Endothelial cell (in vitro differentiated cells): ENCODE measurements at regions not wholly inside any gene's neighbourhood (a gene's known extent, or its start where the extent isn't known, plus 50 kb on each side); places are given as distances from the start of the nearest gene placed in this dataset.

ENCODE experiments used
- DNase-seq: peaks from one replicate; pipeline ENCODE4 v3.0.0; 2021; ENCODE audit warnings: low spot score
- H3K27ac Mint-ChIP-seq: one replicate; pipeline ENCODE4 v1.8.0; 2021; ENCODE audit warnings: mixed read lengths, inconsistent platforms; ENCODE audit not compliant: unreplicated experiment
- H3K27me3 Mint-ChIP-seq: one replicate; pipeline ENCODE4 v1.8.0; 2021; ENCODE audit warnings: mild to moderate bottlenecking, moderate library complexity, mixed read lengths, inconsistent platforms; ENCODE audit not compliant: unreplicated experiment
- H3K36me3 Mint-ChIP-seq: one replicate; pipeline ENCODE4 v1.8.0; 2021; ENCODE audit warnings: mild to moderate bottlenecking, low read depth, mixed read lengths, inconsistent platforms; ENCODE audit not compliant: unreplicated experiment
- H3K4me1 Mint-ChIP-seq: one replicate; pipeline ENCODE4 v1.8.0; 2021; ENCODE audit warnings: mild to moderate bottlenecking, mixed read lengths, inconsistent platforms; ENCODE audit not compliant: unreplicated experiment
- H3K4me3 Mint-ChIP-seq: one replicate; pipeline ENCODE4 v1.8.0; 2021; ENCODE audit warnings: mild to moderate bottlenecking, mixed read lengths, inconsistent platforms; ENCODE audit not compliant: unreplicated experiment
- H3K9me3 Mint-ChIP-seq: one replicate; pipeline ENCODE4 v1.8.0; 2021; ENCODE audit warnings: mixed read lengths, inconsistent platforms; ENCODE audit not compliant: unreplicated experiment
- TF ChIP-seq, protein P1 (sequence below): fragments of 200-600 bp; sonication (generic); IDR thresholded peaks from one replicate; pipeline ENCODE4 v1.5.0; 2021; ENCODE audit warnings: antibody characterized with exemption; ENCODE audit not compliant: unreplicated experiment

DNA sequence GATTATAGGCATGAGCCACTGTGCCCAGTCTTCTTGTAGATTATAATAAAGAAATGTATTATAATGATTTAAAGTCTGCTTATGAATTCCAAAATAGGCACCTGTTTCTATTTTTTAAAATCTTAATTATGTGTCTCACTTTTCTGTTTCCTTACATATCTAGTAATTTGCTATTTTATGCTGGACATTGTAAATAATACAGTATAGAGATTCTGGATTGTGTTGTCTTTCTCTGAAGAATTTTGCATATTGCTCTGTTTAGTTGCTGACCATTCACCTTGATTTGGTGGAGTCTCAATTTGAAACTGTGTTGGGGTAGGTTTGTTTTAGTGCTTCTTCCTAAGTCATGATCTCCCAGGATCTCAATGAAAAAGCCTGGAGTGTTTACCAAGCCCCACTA lies 102.8 kb downstream of the C9orf50 start:
- TF ChIP-seq, protein P1, sequence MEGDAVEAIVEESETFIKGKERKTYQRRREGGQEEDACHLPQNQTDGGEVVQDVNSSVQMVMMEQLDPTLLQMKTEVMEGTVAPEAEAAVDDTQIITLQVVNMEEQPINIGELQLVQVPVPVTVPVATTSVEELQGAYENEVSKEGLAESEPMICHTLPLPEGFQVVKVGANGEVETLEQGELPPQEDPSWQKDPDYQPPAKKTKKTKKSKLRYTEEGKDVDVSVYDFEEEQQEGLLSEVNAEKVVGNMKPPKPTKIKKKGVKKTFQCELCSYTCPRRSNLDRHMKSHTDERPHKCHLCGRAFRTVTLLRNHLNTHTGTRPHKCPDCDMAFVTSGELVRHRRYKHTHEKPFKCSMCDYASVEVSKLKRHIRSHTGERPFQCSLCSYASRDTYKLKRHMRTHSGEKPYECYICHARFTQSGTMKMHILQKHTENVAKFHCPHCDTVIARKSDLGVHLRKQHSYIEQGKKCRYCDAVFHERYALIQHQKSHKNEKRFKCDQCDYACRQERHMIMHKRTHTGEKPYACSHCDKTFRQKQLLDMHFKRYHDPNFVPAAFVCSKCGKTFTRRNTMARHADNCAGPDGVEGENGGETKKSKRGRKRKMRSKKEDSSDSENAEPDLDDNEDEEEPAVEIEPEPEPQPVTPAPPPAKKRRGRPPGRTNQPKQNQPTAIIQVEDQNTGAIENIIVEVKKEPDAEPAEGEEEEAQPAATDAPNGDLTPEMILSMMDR = no peak
- peaks cover 6% of the 10 kb centered on the region for H3K4me1 Mint-ChIP-seq
- H3K36me3 Mint-ChIP-seq = peaks cover 13% of the 10 kb centered on the region
- DNase-seq = no peak
- H3K9me3 Mint-ChIP-seq = peaks cover 11% of the 10 kb centered on the region
- no peak overlapping the region for H3K4me3 Mint-ChIP-seq
- no peaks in the 10 kb centered on the region for H3K27me3 Mint-ChIP-seq
- H3K27ac Mint-ChIP-seq = no peak overlapping the region

DNA sequence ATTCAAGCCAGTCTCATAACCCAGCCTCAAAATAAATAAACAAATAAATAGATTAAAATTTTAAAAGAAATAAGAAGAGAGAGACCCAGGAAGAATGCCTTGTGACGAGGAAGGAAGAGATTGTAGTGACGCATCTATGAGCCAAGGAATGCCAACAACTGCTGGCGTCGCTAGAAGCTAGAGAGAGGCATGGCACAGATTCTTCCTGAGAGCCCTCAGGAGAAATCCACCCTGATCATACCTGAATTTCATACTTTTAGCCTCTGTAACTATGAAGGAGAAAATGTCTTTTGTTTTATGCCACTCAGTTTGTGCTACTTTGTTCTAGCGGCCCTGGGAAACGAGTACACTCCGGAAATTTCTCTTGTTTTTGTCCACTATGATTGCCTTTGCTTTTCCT lies 103.9 kb downstream of the C9orf50 start:
- Mint-ChIP-seq H3K9me3 (peaks cover 11% of the 10 kb centered on the region), H3K36me3 (peaks cover 20% of the 10 kb centered on the region), H3K4me1 (no peaks in the 10 kb centered on the region), H3K27ac (no peak overlapping the region), H3K27me3 (no peaks in the 10 kb centered on the region), H3K4me3 (no peak overlapping the region)
- TF ChIP-seq, protein P1 = no peak
- no peak for DNase-seq

DNA sequence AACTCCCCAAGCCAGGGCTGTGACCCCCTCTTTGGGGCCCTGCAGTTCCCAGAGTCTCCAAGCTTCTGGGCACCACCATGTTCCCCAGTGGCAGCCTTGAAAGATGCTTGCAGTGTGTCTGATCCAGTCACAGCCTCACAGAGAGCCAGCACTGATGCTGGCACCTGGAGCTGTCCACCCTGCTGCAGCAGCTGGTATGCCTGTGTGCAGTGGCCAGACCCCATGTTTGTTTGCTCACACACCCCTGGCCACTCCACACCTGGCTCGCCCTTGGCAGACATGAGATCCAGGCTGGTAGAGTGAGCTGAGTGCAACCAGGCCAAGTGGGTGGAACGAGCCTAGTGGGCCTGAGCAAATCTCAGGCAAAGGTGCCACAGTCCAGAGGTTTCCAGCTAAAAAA lies 106.0 kb downstream of the C9orf50 start:
- Mint-ChIP-seq H3K36me3 (peaks cover 22% of the 10 kb centered on the region), H3K4me1 (no peaks in the 10 kb centered on the region), H3K27ac (no peak overlapping the region), H3K9me3 (peaks cover 11% of the 10 kb centered on the region), H3K27me3 (peaks cover 2% of the 10 kb centered on the region), H3K4me3 (no peak overlapping the region)
- TF ChIP-seq, protein P1 = no peak
- no peak for DNase-seq

DNA sequence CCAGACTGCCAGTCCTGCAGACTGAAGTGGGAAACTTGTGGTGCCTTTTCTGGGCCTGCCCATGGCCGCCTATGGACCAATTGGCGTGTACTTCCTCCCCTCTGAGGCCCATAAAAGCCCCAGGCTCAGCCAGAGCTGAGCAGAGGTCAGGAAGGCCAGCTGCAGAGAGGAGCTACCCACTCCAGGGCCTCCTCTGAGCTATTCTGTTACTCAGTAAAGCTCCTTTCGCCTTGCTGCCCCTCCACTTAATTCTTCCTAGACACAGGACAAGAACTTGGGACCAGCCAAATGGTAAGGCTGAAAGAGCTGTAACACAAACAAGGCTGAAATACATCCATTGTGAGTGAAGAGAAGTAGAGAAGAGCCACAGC lies 106.4 kb downstream of the C9orf50 start:
- Mint-ChIP-seq H3K4me1 (no peaks in the 10 kb centered on the region), H3K9me3 (peaks cover 12% of the 10 kb centered on the region), H3K36me3 (peaks cover 22% of the 10 kb centered on the region), H3K27ac (no peak overlapping the region), H3K27me3 (peaks cover 2% of the 10 kb centered on the region), H3K4me3 (no peak overlapping the region)
- TF ChIP-seq, protein P1 = no peak
- DNase-seq = no peak

DNA sequence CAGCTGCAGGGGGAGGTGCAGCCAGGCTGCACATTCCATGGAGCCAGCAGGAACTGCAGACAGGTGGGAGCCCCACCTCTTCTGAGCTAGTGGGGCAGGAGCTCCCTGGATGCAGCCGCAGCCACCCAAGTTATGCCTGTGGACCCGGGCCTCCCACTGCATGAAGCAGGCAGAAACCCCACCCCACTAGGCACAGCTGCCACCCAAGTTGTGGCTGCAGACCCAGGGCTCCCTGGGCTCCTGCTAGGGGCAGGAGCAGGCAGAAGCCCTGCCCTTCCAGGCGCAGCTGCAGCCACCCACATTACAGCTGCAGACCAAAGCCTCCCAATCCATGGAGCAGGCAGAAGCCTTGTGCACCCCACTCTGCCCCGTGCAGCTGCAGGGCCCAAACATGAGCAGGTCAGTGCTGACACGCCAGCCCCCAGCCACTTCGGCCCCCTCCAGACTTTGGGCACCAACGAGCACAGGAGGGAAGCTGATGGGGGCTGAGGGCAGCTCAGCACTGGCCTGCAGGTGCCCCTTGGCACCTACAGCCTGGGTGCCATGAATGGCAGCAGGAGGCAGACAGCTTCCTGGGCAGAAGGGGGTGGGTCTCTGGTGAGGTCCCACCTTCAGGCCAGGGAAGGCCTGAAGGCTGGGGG lies 106.9 kb downstream of the C9orf50 start:
- Mint-ChIP-seq H3K27me3 (peaks cover 2% of the 10 kb centered on the region), H3K9me3 (peaks cover 16% of the 10 kb centered on the region), H3K27ac (no peak overlapping the region), H3K36me3 (peaks cover 22% of the 10 kb centered on the region), H3K4me3 (no peak overlapping the region), H3K4me1 (no peaks in the 10 kb centered on the region)
- no peak for DNase-seq
- TF ChIP-seq, protein P1 = no peak
